ENCODE measurements at regions not wholly inside any gene's neighbourhood (a gene's known extent, or its start where the extent isn't known, plus 50 kb on each side); places are given as distances from the start of the nearest gene placed in this dataset.

- no peak for ATAC-seq
- DNase-seq (ENCODE audit: low spot score), result no peak
Measured at GRCh38 chr5:3734632-3735031, 139.0 kb downstream of the IRX1 start.

- ATAC-seq, result no peak
- no peak for DNase-seq (ENCODE audit: low spot score)
Measured at GRCh38 chr5:3736466-3736865, 140.8 kb downstream of the IRX1 start.

GRCh38 chr5:3736926-3737325, 141.3 kb downstream of the IRX1 start:
- DNase-seq (ENCODE audit: low spot score) (no peak), ATAC-seq (no peak)

- ATAC-seq (no peak), DNase-seq (ENCODE audit: low spot score) (no peak)
Measured at GRCh38 chr5:3738919-3739318, 143.3 kb downstream of the IRX1 start.

GRCh38 chr5:3740546-3741373, 145.1 kb downstream of the IRX1 start:
- DNase-seq (ENCODE audit: low spot score), result no peak
- ATAC-seq, result no peak

- ATAC-seq (no peak), DNase-seq (ENCODE audit: low spot score) (no peak)
Measured at GRCh38 chr5:3741374-3741770, 145.7 kb downstream of the IRX1 start.

GRCh38 chr5:3742750-3743149, 147.1 kb downstream of the IRX1 start:
- ATAC-seq (no peak), DNase-seq (ENCODE audit: low spot score) (no peak)

GRCh38 chr5:3751846-3752245, 156.2 kb downstream of the IRX1 start:
- DNase-seq (ENCODE audit: low spot score) (no peak), ATAC-seq (no peak)

- ATAC-seq (no peak), DNase-seq (ENCODE audit: low spot score) (no peak)
Measured at GRCh38 chr5:3778000-3778550, 182.4 kb downstream of the IRX1 start.

GRCh38 chr5:3778945-3779344, 183.3 kb downstream of the IRX1 start:
- DNase-seq (ENCODE audit: low spot score) (no peak), ATAC-seq (no peak)

GRCh38 chr5:3780278-3780677, 184.6 kb downstream of the IRX1 start:
- no peak for ATAC-seq
- no peak for DNase-seq (ENCODE audit: low spot score)

- DNase-seq (ENCODE audit: low spot score), result no peak
- ATAC-seq, result no peak
Measured at GRCh38 chr5:3780907-3781306, 185.3 kb downstream of the IRX1 start.

GRCh38 chr5:3784854-3785253, 189.2 kb downstream of the IRX1 start:
- DNase-seq (ENCODE audit: low spot score) (no peak), ATAC-seq (no peak)

GRCh38 chr5:3786165-3786564, 190.5 kb downstream of the IRX1 start:
- ATAC-seq, result no peak

GRCh38 chr5:3786891-3787430, 191.3 kb downstream of the IRX1 start:
- DNase-seq (ENCODE audit: low spot score) (no peak), ATAC-seq (no peak)

More at GRCh38 chr5:3786165-3786564, 190.5 kb downstream of the IRX1 start:
- no peak for DNase-seq (ENCODE audit: low spot score)

- ATAC-seq (no peak), DNase-seq (ENCODE audit: low spot score) (no peak)
Measured at GRCh38 chr5:3787604-3788003, 192.0 kb downstream of the IRX1 start.

GRCh38 chr5:3789519-3790193, 194.0 kb downstream of the IRX1 start:
- DNase-seq (ENCODE audit: low spot score) (no peak), ATAC-seq (no peak)

GRCh38 chr5:3793162-3793561, 197.5 kb downstream of the IRX1 start:
- ATAC-seq (no peak), DNase-seq (ENCODE audit: low spot score) (no peak)

GRCh38 chr5:3794611-3795010, 199.0 kb downstream of the IRX1 start:
- DNase-seq (ENCODE audit: low spot score), result no peak
- no peak for ATAC-seq

- no peak for ATAC-seq
Measured at GRCh38 chr5:3796736-3797135, 201.1 kb downstream of the IRX1 start.

GRCh38 chr5:3801967-3802366, 206.3 kb downstream of the IRX1 start:
- no peak for DNase-seq (ENCODE audit: low spot score)
- no peak for ATAC-seq

More at GRCh38 chr5:3796736-3797135, 201.1 kb downstream of the IRX1 start:
- no peak for DNase-seq (ENCODE audit: low spot score)

GRCh38 chr5:3809455-3809854, 213.8 kb downstream of the IRX1 start:
- DNase-seq (ENCODE audit: low spot score) (no peak), ATAC-seq (no peak)

Data from left lobe of liver (tissue), 2 donors.